Trophoblast cell (in vitro differentiated cells and primary cell): ENCODE measurements at regions not wholly inside any gene's neighbourhood (a gene's known extent, or its start where the extent isn't known, plus 50 kb on each side); places are given as distances from the start of the nearest gene placed in this dataset.

Experiments used
- DNase-seq, 2 donors: peaks; one replicate each; pipeline ENCODE4 v3.0.0-alpha.2; 2016
- H2AFZ ChIP-seq: 2 replicates; pipeline ENCODE4 v1.6.1; 2013; ENCODE audit warnings: low read length, moderate library complexity, mild to moderate bottlenecking; ENCODE audit not compliant: insufficient read depth, poor library complexity
- H2AK5ac ChIP-seq: 2 replicates; pipeline ENCODE4 v1.6.1; 2013; ENCODE audit warnings: mild to moderate bottlenecking, low read length
- H2BK120ac ChIP-seq: 2 replicates; pipeline ENCODE4 v1.6.1; 2013; ENCODE audit warnings: low read length, mild to moderate bottlenecking, moderate library complexity; ENCODE audit not compliant: insufficient read depth, poor library complexity
- H2BK12ac ChIP-seq: 2 replicates; pipeline ENCODE4 v1.6.1; 2013; ENCODE audit warnings: mild to moderate bottlenecking, low read length, moderate library complexity
- H2BK5ac ChIP-seq: 2 replicates; pipeline ENCODE4 v1.6.1; 2013; ENCODE audit warnings: low read length, low read depth, moderate library complexity, mild to moderate bottlenecking; ENCODE audit not compliant: poor library complexity
- H3K14ac ChIP-seq: 2 replicates; pipeline ENCODE4 v1.6.1; 2013; ENCODE audit warnings: mild to moderate bottlenecking, low read length
- H3K18ac ChIP-seq: 2 replicates; pipeline ENCODE4 v1.6.1; 2013; ENCODE audit warnings: mild to moderate bottlenecking, low read length
- H3K23ac ChIP-seq: 2 replicates; pipeline ENCODE4 v1.6.1; 2013; ENCODE audit warnings: low read length
- H3K27ac ChIP-seq: 2 replicates; pipeline ENCODE4 v1.5.1; 2013; ENCODE audit warnings: low read depth, mild to moderate bottlenecking, inconsistent platforms, low read length, moderate library complexity
- H3K27me3 ChIP-seq: 2 replicates; pipeline ENCODE4 v1.6.1; 2013; ENCODE audit warnings: inconsistent platforms, mild to moderate bottlenecking, low read length, moderate library complexity; ENCODE audit not compliant: insufficient read depth
- H3K36me3 ChIP-seq, 2 experiments: 1 replicate in 1 of 2; 2 replicates in 1 of 2; pipeline ENCODE4 v1.6.1; 2013; ENCODE audit warnings: low read length in 2 of 2, mild to moderate bottlenecking in 2 of 2, moderate library complexity in 1 of 2; ENCODE audit not compliant: insufficient read depth in 2 of 2, control insufficient read depth in 1 of 2
- H3K4ac ChIP-seq: 2 replicates; pipeline ENCODE4 v1.6.1; 2013; ENCODE audit warnings: low read depth, mild to moderate bottlenecking, low read length, moderate library complexity
- H3K4me1 ChIP-seq, 2 experiments: 1 replicate in 1 of 2; 2 replicates in 1 of 2; pipeline ENCODE4 v1.6.1; 2013; ENCODE audit warnings: low read length in 2 of 2, mild to moderate bottlenecking in 2 of 2, moderate library complexity in 1 of 2; ENCODE audit not compliant: insufficient read depth in 2 of 2, control insufficient read depth in 1 of 2
- H3K4me2 ChIP-seq: 2 replicates; pipeline ENCODE4 v1.6.1; 2013; ENCODE audit warnings: inconsistent platforms, mild to moderate bottlenecking, low read length, moderate library complexity
- H3K4me3 ChIP-seq: 2 replicates; pipeline ENCODE4 v1.5.1; 2013; ENCODE audit warnings: mild to moderate bottlenecking, low read depth, low read length, inconsistent platforms
- H3K79me1 ChIP-seq: one replicate; pipeline ENCODE4 v1.6.1; 2013; ENCODE audit warnings: low read length
- H3K79me2 ChIP-seq: 2 replicates; pipeline ENCODE4 v1.6.1; 2013; ENCODE audit warnings: low read length, mild to moderate bottlenecking; ENCODE audit not compliant: control insufficient read depth, insufficient read depth, poor library complexity
- H3K9ac ChIP-seq: 2 replicates; pipeline ENCODE4 v1.6.1; 2013; ENCODE audit warnings: mild to moderate bottlenecking, low read length
- H3K9me3 ChIP-seq: 2 replicates; pipeline ENCODE4 v1.6.1; 2013; ENCODE audit warnings: low read depth, mild to moderate bottlenecking, control low read depth, inconsistent platforms, low read length; ENCODE audit not compliant: insufficient read depth
- H4K12ac ChIP-seq: 2 replicates; pipeline ENCODE4 v1.6.1; 2013; ENCODE audit warnings: low read depth, mild to moderate bottlenecking, low read length, moderate library complexity
- H4K8ac ChIP-seq: 2 replicates; pipeline ENCODE4 v1.6.1; 2013; ENCODE audit warnings: low read depth, mild to moderate bottlenecking, low read length, moderate library complexity
- H4K91ac ChIP-seq: one replicate; pipeline ENCODE4 v1.6.1; 2013; ENCODE audit warnings: low read depth, mild to moderate bottlenecking, low read length, moderate library complexity
- WGBS: extraction: QIAGEN DNeasy Blood & Tissue Kit; methylation state at CpG from one replicate; pipeline ENCODE4 v1.1.7; 2013; ENCODE audit warnings: missing lambda C conversion rate; ENCODE audit not compliant: insufficient read length, insufficient coverage; ENCODE audit errors: extremely low coverage; 5-methylcytosine and 5-hydroxymethylcytosine counted together

- no peaks in the 10 kb centered on the region for H3K27me3 ChIP-seq
- DNase-seq = no peak
- no peak overlapping the region for H3K14ac ChIP-seq
- H3K4ac ChIP-seq = no peak overlapping the region
- no peak overlapping the region for H4K12ac ChIP-seq
- no peak overlapping the region for H4K8ac ChIP-seq
- no peak overlapping the region for H2BK12ac ChIP-seq
- no peak overlapping the region for H3K4me3 ChIP-seq
- H4K91ac ChIP-seq = no peak overlapping the region
- H3K4me2 ChIP-seq = no peak overlapping the region
- no peak overlapping the region for H2BK5ac ChIP-seq
- H3K79me1 ChIP-seq = no peaks in the 10 kb centered on the region
- no peaks in the 10 kb centered on the region for H3K4me1 ChIP-seq
- H3K23ac ChIP-seq = no peak overlapping the region
- H2AK5ac ChIP-seq = no peak overlapping the region
- no peaks in the 10 kb centered on the region for H3K36me3 ChIP-seq
- no peaks in the 10 kb centered on the region for H3K79me2 ChIP-seq
- no peak overlapping the region for H3K27ac ChIP-seq
- H2AFZ ChIP-seq = no peak overlapping the region
- H3K9me3 ChIP-seq = peaks cover 15% of the 10 kb centered on the region
- no peak overlapping the region for H2BK120ac ChIP-seq
- H3K9ac ChIP-seq = no peak overlapping the region
- WGBS = no CpG with 5 or more reads among the region's 3 CpGs
- no peak overlapping the region for H3K18ac ChIP-seq
These were observed 1213.8 kb downstream of the TBC1D22A start for GRCh38 chr22:47976219-47976618.

DNA sequence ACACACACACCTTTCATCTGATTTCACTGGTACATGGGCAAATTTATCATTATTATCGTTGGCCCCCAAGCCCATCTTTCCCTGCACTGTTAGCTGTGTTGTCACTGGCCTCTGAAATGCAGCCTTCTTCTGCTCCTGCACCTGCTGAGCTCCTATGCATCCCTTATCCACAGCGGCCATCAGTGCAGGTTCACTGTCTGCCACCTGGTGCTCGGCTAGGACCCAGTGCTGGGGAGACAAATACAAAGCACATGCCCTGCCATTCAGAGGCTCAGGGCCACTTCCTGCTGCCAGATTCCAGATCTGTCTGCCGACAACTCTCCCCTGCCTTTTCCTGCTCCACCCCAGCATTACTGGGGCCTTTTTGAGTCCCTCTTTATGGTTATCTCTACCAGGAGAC, 1205.4 kb downstream of the TBC1D22A start:
- no peak overlapping the region for H3K9ac ChIP-seq
- no peak overlapping the region for H4K12ac ChIP-seq
- no CpG with 5 or more reads among the region's 4 CpGs for WGBS
- H3K14ac ChIP-seq = no peak overlapping the region
- no peak overlapping the region for H3K23ac ChIP-seq
- H3K27me3 ChIP-seq = no peaks in the 10 kb centered on the region
- H2BK5ac ChIP-seq = no peak overlapping the region
- H3K4me1 ChIP-seq = no peaks in the 10 kb centered on the region
- no peak overlapping the region for H4K8ac ChIP-seq
- H4K91ac ChIP-seq = no peak overlapping the region
- no peak for DNase-seq
- no peak overlapping the region for H3K4ac ChIP-seq
- H3K79me1 ChIP-seq = no peaks in the 10 kb centered on the region
- H2BK120ac ChIP-seq = no peak overlapping the region
- no peak overlapping the region for H3K27ac ChIP-seq
- no peak overlapping the region for H3K4me2 ChIP-seq
- H3K4me3 ChIP-seq = no peak overlapping the region
- no peak overlapping the region for H2AK5ac ChIP-seq
- H3K36me3 ChIP-seq = no peaks in the 10 kb centered on the region
- no peak overlapping the region for H2BK12ac ChIP-seq
- H2AFZ ChIP-seq = no peak overlapping the region
- no peak overlapping the region for H3K18ac ChIP-seq
- H3K9me3 ChIP-seq = peaks cover 35% of the 10 kb centered on the region
- H3K79me2 ChIP-seq = no peaks in the 10 kb centered on the region

DNA sequence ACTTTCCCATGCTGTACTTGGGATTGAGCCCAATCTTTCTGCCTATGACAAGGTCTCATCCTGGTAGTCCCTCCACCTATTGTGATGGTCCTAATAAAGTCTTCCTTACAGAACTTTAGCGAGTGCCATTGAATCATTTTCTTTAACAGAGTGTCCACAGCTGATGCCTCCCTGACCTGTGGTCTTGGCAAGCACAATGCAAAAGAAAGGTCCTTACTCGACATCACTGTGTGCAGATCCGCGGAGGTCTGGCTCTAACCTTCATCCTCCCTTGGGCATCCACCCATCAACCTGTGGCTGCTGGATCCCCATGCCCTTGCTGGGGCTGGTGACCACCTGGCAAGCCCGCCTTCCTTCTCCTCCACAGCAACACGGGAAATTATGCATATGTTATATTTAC, 1203.9 kb downstream of the TBC1D22A start:
- Histone ChIP-seq H3K27ac (no peak overlapping the region), H3K36me3 (no peaks in the 10 kb centered on the region), H2BK12ac (no peak overlapping the region), H4K12ac (no peak overlapping the region), H3K79me2 (no peaks in the 10 kb centered on the region), H3K4ac (no peak overlapping the region), H2AK5ac (no peak overlapping the region), H3K9me3 (peaks cover 30% of the 10 kb centered on the region), H2BK5ac (no peak overlapping the region), H3K18ac (no peak overlapping the region), H3K9ac (peak overlapping the region; percentile 22), H3K23ac (no peak overlapping the region), H2AFZ (no peak overlapping the region), H3K14ac (no peak overlapping the region), H3K4me3 (no peak overlapping the region), H4K91ac (no peak overlapping the region), H3K27me3 (no peaks in the 10 kb centered on the region), H4K8ac (no peak overlapping the region), H2BK120ac (no peak overlapping the region), H3K79me1 (no peaks in the 10 kb centered on the region), H3K4me1 (no peaks in the 10 kb centered on the region), H3K4me2 (no peak overlapping the region)
- no CpG with 5 or more reads among the region's 6 CpGs for WGBS
- no peak for DNase-seq

DNA sequence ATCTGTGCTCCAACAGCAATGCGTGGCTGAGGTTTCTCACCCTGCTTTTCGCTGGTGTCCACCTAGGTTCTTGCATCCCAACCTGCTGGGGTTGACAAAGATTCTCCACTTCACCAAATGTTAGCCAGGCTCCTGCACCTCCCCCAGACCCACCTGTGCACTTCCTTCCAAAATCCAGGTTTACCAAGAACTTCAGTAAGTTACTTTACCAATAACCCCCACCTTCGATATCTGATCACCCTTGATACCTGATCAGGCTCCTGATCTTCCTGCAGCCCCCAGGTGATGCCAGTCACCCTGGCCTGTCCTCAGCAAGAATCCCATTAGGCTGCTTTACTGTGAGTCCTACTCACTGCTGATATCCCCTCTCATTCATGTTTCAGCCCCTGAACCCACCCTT, 1203.4 kb downstream of the TBC1D22A start:
- WGBS = no CpG with 5 or more reads among the region's 3 CpGs
- no peak overlapping the region for H4K12ac ChIP-seq
- no peak overlapping the region for H3K4ac ChIP-seq

More for the DNA sequence above, 1203.4 kb downstream of the TBC1D22A start:
- H4K8ac ChIP-seq = no peak overlapping the region
- H3K27me3 ChIP-seq = no peaks in the 10 kb centered on the region
- no peaks in the 10 kb centered on the region for H3K79me1 ChIP-seq
- no peak overlapping the region for H3K9ac ChIP-seq
- no peak overlapping the region for H3K18ac ChIP-seq
- no peaks in the 10 kb centered on the region for H3K4me1 ChIP-seq
- H3K4me2 ChIP-seq = no peak overlapping the region
- H3K23ac ChIP-seq = no peak overlapping the region
- no peak overlapping the region for H3K27ac ChIP-seq
- H3K4me3 ChIP-seq = no peak overlapping the region
- H4K91ac ChIP-seq = no peak overlapping the region
- no peaks in the 10 kb centered on the region for H3K36me3 ChIP-seq
- H3K14ac ChIP-seq = no peak overlapping the region
- H3K9me3 ChIP-seq = peaks cover 30% of the 10 kb centered on the region
- no peak overlapping the region for H2BK12ac ChIP-seq
- H3K79me2 ChIP-seq = no peaks in the 10 kb centered on the region
- H2AK5ac ChIP-seq = no peak overlapping the region
- no peak overlapping the region for H2AFZ ChIP-seq
- H2BK120ac ChIP-seq = no peak overlapping the region
- DNase-seq = no peak
- H2BK5ac ChIP-seq = no peak overlapping the region
